M059J (cell line): ENCODE measurements at regions not wholly inside any gene's neighbourhood (a gene's known extent, or its start where the extent isn't known, plus 50 kb on each side); places are given as distances from the start of the nearest gene placed in this dataset.

Experiments
- DNase-seq: peaks from one replicate; pipeline ENCODE4 v3.0.0-alpha.2; 2012; ENCODE audit warnings: low read depth

- DNase-seq, result no peak
Measured at GRCh38 chr16:35732046-35732810, 2272.8 kb downstream of the TP53TG3F start.

- no peak for DNase-seq
Measured at GRCh38 chr16:35733278-35733965, 2274.0 kb downstream of the TP53TG3F start.

- DNase-seq, result no peak
Measured at GRCh38 chr16:35733971-35734702, 2274.7 kb downstream of the TP53TG3F start.

- no peak for DNase-seq
Measured at GRCh38 chr16:35734728-35735402, 2275.5 kb downstream of the TP53TG3F start.

- no peak for DNase-seq
Measured at GRCh38 chr16:35735403-35736251, 2276.2 kb downstream of the TP53TG3F start.

GRCh38 chr16:35736546-35736945 lies 2277.1 kb downstream of the TP53TG3F start:
- no peak for DNase-seq

GRCh38 chr16:35737076-35737475 lies 2277.7 kb downstream of the TP53TG3F start:
- DNase-seq, result no peak

- DNase-seq, result no peak
Measured at GRCh38 chr16:35741546-35741945, 2282.1 kb downstream of the TP53TG3F start.

- DNase-seq, result no peak
Measured at GRCh38 chr16:35743101-35743692, 2283.8 kb downstream of the TP53TG3F start.

GRCh38 chr16:35744084-35744483 lies 2284.7 kb downstream of the TP53TG3F start:
- no peak for DNase-seq

- DNase-seq, result peak; percentile 7
Measured at GRCh38 chr16:35744726-35745125, 2285.3 kb downstream of the TP53TG3F start.

GRCh38 chr16:35745191-35745590 lies 2285.8 kb downstream of the TP53TG3F start:
- no peak for DNase-seq

- DNase-seq, result no peak
Measured at GRCh38 chr16:35745821-35746248, 2286.4 kb downstream of the TP53TG3F start.

GRCh38 chr16:35746281-35746962 lies 2287.0 kb downstream of the TP53TG3F start:
- DNase-seq, result no peak

- no peak for DNase-seq
Measured at GRCh38 chr16:35746963-35747657, 2287.7 kb downstream of the TP53TG3F start.

- DNase-seq, result no peak
Measured at GRCh38 chr16:35747658-35748455, 2288.4 kb downstream of the TP53TG3F start.

GRCh38 chr16:35748621-35749252 lies 2289.3 kb downstream of the TP53TG3F start:
- DNase-seq, result no peak
